GM23338 (cell line): ENCODE measurements at regions not wholly inside any gene's neighbourhood (a gene's known extent, or its start where the extent isn't known, plus 50 kb on each side); places are given as distances from the start of the nearest gene placed in this dataset.
A peak's percentile ranks its signal among the peaks of the same experiment; 100 is the strongest.

Experiments
- ATAC-seq: fragments of 200-7000 bp; cut with Tn5 transposase; 3 replicates; pipeline ENCODE4 v1.9.1; 2020
- DNase-seq: peaks from one replicate; pipeline ENCODE4 v3.0.0-alpha.2; 2015; ENCODE audit warnings: low spot score
- H2AFZ ChIP-seq: fragments of 200-600 bp; sonication (generic); 2 replicates; pipeline ENCODE4 v1.8.0; 2016; ENCODE audit warnings: antibody characterized with exemption, mild to moderate bottlenecking, moderate library complexity
- H3F3A ChIP-seq: fragments of 200-600 bp; sonication (generic); replicated peaks from 2 replicates; pipeline ENCODE4 v1.8.0; 2017; ENCODE audit warnings: antibody characterized with exemption, mixed run types, low read depth
- H3K27ac ChIP-seq: fragments of 200-600 bp; sonication (generic); 2 replicates; pipeline ENCODE4 v1.6.1; 2016; ENCODE audit warnings: low read depth
- H3K27me3 ChIP-seq: fragments of 200-600 bp; sonication (generic); 2 replicates; pipeline ENCODE4 v1.8.0; 2016; ENCODE audit warnings: mild to moderate bottlenecking, mixed run types, moderate library complexity; ENCODE audit not compliant: insufficient read depth
- H3K36me3 ChIP-seq: fragments of 200-600 bp; sonication (generic); 2 replicates; pipeline ENCODE4 v1.8.0; 2016; ENCODE audit warnings: mild to moderate bottlenecking; ENCODE audit not compliant: insufficient read depth
- H3K4me1 ChIP-seq: fragments of 200-600 bp; sonication (generic); 2 replicates; pipeline ENCODE4 v1.8.0; 2016; ENCODE audit warnings: mild to moderate bottlenecking, moderate library complexity; ENCODE audit not compliant: insufficient read depth
- H3K4me2 ChIP-seq: fragments of 200-600 bp; sonication (generic); 2 replicates; pipeline ENCODE4 v1.7.1; 2017; ENCODE audit warnings: mixed run types
- H3K4me3 ChIP-seq: fragments of 200-600 bp; sonication (generic); 2 replicates; pipeline ENCODE4 v1.6.1; 2016; ENCODE audit warnings: mixed run types
- H3K79me2 ChIP-seq: fragments of 200-600 bp; sonication (generic); replicated peaks from 2 replicates; pipeline ENCODE4 v1.8.0; 2017; ENCODE audit warnings: mild to moderate bottlenecking; ENCODE audit not compliant: insufficient read depth
- H3K9me2 ChIP-seq: fragments of 200-600 bp; sonication (generic); 2 replicates; pipeline ENCODE4 v1.8.0; 2017; ENCODE audit not compliant: insufficient read depth
- H4K20me1 ChIP-seq: fragments of 200-600 bp; sonication (generic); replicated peaks from 2 replicates; pipeline ENCODE4 v1.8.0; 2017; ENCODE audit warnings: mild to moderate bottlenecking; ENCODE audit not compliant: insufficient read depth
- H3K27ac Mint-ChIP-seq: 2 replicates; pipeline ENCODE4 v1.8.0; 2020; ENCODE audit warnings: inconsistent platforms, mild to moderate bottlenecking, moderate library complexity, mixed read lengths
- H3K27me3 Mint-ChIP-seq: 3 replicates; pipeline ENCODE4 v1.8.0; 2022; ENCODE audit warnings: low read depth, mild to moderate bottlenecking, moderate library complexity, mixed read lengths, inconsistent platforms; ENCODE audit not compliant: insufficient read depth, poor library complexity
- H3K36me3 Mint-ChIP-seq: 3 replicates; pipeline ENCODE4 v1.8.0; 2021; ENCODE audit warnings: low read depth, mild to moderate bottlenecking, inconsistent platforms, moderate library complexity, mixed read lengths
- H3K4me1 Mint-ChIP-seq: 3 replicates; pipeline ENCODE4 v1.8.0; 2020; ENCODE audit warnings: mild to moderate bottlenecking, inconsistent platforms, mixed read lengths
- H3K4me3 Mint-ChIP-seq: 3 replicates; pipeline ENCODE4 v1.8.0; 2021; ENCODE audit warnings: moderate library complexity, mild to moderate bottlenecking, inconsistent platforms, mixed read lengths
- H3K9me3 Mint-ChIP-seq: 3 replicates; pipeline ENCODE4 v1.8.0; 2020; ENCODE audit warnings: moderate library complexity, mild to moderate bottlenecking, inconsistent platforms, mixed read lengths
- CREB1 ChIP-seq: fragments of 250-450 bp; sonication (Bioruptor Pico); IDR thresholded peaks from 2 replicates; pipeline ENCODE4 v1.5.0; 2020; ENCODE audit warnings: low read depth, mild to moderate bottlenecking, moderate library complexity
- EZH2phosphoT487 ChIP-seq: fragments of 200-600 bp; sonication (generic); IDR thresholded peaks from one replicate; pipeline ENCODE4 v1.8.1; 2018; ENCODE audit warnings: antibody characterized with exemption; ENCODE audit not compliant: unreplicated experiment
- JUNB ChIP-seq: IDR thresholded peaks from one replicate; pipeline ENCODE4 v1.6.1; 2016; ENCODE audit warnings: antibody characterized with exemption; ENCODE audit not compliant: unreplicated experiment
- NANOG ChIP-seq: IDR thresholded peaks from 2 replicates; pipeline ENCODE4 v1.6.1; 2016; ENCODE audit warnings: antibody characterized with exemption, borderline replicate concordance
- STAT1 ChIP-seq: IDR thresholded peaks from one replicate; pipeline ENCODE4 v1.6.1; 2016; ENCODE audit warnings: antibody characterized with exemption; ENCODE audit not compliant: unreplicated experiment
- ZNF114 ChIP-seq: fragments of 250-450 bp; sonication (Bioruptor Pico); IDR thresholded peaks from 2 replicates; pipeline ENCODE4 v1.5.0; 2020; ENCODE audit warnings: mild to moderate bottlenecking, moderate library complexity
- ZNF331 ChIP-seq: fragments of 250-450 bp; sonication (Bioruptor Pico); IDR thresholded peaks from 2 replicates; pipeline ENCODE4 v1.5.0; 2020; ENCODE audit warnings: low read depth, mild to moderate bottlenecking, moderate library complexity
- TF ChIP-seq, protein P1 (sequence below): fragments of 250-450 bp; sonication (Bioruptor Pico); IDR thresholded peaks from 2 replicates; pipeline ENCODE4 v1.5.0; 2020; ENCODE audit warnings: mild to moderate bottlenecking, moderate library complexity
- TF ChIP-seq, protein P2 (sequence below), 2 experiments: fragments of 200-600 bp in 1 of 2; sonication (generic) in 1 of 2; conservative IDR thresholded peaks; 2 replicates each; pipeline versions ENCODE4 v1.5.1 to v1.6.1; 2016 to 2017; ENCODE audit warnings: antibody characterized with exemption in 2 of 2, low read depth in 2 of 2, mild to moderate bottlenecking in 2 of 2, moderate library complexity in 1 of 2
- TF ChIP-seq, protein P3 (sequence below): IDR thresholded peaks from one replicate; pipeline ENCODE4 v1.6.1; 2018; ENCODE audit warnings: antibody characterized with exemption; ENCODE audit not compliant: unreplicated experiment

DNA sequence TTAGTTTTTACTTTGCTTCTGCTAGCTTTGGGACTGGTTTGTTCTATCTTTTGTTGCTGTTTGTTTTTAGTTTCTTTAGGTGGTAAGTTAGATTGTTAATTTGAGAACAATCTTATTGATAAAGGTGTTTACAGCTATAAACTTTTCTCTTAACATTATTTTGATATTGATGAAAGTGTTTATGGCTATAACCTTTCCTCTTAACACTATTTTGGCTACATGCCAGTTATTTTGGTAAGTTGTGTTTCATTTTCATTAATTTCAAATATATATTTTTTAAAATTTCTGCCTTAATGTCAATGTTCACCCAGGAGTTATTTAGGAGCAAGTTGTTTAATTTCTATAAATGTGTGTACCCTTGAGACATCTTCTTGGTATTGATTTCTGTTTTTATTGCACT is 229.6 kb upstream of the SYT4 start (continued):
- TF ChIP-seq, protein P1, sequence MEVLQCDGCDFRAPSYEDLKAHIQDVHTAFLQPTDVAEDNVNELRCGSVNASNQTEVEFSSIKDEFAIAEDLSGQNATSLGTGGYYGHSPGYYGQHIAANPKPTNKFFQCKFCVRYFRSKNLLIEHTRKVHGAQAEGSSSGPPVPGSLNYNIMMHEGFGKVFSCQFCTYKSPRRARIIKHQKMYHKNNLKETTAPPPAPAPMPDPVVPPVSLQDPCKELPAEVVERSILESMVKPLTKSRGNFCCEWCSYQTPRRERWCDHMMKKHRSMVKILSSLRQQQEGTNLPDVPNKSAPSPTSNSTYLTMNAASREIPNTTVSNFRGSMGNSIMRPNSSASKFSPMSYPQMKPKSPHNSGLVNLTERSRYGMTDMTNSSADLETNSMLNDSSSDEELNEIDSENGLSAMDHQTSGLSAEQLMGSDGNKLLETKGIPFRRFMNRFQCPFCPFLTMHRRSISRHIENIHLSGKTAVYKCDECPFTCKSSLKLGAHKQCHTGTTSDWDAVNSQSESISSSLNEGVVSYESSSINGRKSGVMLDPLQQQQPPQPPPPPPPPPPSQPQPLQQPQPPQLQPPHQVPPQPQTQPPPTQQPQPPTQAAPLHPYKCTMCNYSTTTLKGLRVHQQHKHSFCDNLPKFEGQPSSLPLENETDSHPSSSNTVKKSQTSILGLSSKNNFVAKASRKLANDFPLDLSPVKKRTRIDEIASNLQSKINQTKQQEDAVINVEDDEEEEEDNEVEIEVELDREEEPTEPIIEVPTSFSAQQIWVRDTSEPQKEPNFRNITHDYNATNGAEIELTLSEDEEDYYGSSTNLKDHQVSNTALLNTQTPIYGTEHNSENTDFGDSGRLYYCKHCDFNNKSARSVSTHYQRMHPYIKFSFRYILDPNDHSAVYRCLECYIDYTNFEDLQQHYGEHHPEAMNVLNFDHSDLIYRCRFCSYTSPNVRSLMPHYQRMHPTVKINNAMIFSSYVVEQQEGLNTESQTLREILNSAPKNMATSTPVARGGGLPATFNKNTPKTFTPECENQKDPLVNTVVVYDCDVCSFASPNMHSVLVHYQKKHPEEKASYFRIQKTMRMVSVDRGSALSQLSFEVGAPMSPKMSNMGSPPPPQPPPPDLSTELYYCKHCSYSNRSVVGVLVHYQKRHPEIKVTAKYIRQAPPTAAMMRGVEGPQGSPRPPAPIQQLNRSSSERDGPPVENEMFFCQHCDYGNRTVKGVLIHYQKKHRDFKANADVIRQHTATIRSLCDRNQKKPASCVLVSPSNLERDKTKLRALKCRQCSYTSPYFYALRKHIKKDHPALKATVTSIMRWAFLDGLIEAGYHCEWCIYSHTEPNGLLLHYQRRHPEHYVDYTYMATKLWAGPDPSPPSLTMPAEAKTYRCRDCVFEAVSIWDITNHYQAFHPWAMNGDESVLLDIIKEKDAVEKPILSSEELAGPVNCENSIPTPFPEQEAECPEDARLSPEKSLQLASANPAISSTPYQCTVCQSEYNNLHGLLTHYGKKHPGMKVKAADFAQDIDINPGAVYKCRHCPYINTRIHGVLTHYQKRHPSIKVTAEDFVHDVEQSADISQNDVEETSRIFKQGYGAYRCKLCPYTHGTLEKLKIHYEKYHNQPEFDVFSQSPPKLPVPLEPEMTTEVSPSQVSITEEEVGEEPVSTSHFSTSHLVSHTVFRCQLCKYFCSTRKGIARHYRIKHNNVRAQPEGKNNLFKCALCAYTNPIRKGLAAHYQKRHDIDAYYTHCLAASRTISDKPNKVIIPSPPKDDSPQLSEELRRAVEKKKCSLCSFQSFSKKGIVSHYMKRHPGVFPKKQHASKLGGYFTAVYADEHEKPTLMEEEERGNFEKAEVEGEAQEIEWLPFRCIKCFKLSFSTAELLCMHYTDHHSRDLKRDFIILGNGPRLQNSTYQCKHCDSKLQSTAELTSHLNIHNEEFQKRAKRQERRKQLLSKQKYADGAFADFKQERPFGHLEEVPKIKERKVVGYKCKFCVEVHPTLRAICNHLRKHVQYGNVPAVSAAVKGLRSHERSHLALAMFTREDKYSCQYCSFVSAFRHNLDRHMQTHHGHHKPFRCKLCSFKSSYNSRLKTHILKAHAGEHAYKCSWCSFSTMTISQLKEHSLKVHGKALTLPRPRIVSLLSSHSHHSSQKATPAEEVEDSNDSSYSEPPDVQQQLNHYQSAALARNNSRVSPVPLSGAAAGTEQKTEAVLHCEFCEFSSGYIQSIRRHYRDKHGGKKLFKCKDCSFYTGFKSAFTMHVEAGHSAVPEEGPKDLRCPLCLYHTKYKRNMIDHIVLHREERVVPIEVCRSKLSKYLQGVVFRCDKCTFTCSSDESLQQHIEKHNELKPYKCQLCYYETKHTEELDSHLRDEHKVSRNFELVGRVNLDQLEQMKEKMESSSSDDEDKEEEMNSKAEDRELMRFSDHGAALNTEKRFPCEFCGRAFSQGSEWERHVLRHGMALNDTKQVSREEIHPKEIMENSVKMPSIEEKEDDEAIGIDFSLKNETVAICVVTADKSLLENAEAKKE: no peak
- TF ChIP-seq ZNF331 (no peak), JUNB (no peak), ZNF114 (CRISPR knock-in tag) (no peak), STAT1 (no peak)
- TF ChIP-seq, protein P2, sequence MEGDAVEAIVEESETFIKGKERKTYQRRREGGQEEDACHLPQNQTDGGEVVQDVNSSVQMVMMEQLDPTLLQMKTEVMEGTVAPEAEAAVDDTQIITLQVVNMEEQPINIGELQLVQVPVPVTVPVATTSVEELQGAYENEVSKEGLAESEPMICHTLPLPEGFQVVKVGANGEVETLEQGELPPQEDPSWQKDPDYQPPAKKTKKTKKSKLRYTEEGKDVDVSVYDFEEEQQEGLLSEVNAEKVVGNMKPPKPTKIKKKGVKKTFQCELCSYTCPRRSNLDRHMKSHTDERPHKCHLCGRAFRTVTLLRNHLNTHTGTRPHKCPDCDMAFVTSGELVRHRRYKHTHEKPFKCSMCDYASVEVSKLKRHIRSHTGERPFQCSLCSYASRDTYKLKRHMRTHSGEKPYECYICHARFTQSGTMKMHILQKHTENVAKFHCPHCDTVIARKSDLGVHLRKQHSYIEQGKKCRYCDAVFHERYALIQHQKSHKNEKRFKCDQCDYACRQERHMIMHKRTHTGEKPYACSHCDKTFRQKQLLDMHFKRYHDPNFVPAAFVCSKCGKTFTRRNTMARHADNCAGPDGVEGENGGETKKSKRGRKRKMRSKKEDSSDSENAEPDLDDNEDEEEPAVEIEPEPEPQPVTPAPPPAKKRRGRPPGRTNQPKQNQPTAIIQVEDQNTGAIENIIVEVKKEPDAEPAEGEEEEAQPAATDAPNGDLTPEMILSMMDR (conservative IDR thresholded peaks at IDR 0.05; ENCODE audit: low read depth in 2 of 2): no peak

DNA sequence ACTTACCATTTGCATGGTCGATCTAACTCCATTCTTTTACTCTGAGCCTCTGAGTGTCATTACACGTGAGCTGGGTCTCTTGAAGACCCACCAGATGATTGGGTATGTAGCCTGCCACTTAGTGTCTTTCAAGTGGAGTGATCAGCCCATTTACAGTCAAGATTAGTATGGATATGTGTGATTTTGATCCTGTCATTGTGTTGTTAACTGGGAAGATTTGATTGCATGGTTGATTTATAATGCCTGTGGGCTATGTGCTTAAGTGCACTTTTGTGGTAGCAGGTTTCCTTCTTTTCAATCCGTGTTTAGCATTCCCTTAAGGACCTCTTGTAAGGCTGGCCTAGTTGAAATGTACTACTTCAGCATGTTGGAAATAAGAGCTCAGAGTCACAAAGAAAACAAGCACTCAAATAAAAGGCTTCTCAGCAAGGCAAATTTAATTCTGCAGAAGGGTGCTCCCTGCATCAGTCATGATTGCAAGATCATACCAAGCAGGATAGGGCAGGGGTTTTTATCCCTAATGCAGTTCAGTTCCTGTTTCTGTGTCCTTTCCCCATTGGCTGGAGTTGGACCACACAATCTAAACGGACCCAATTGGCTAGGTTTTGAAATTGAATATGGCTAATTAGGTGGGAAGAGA is 230.7 kb upstream of the SYT4 start:
- Histone ChIP-seq H3K27me3 (no peaks in the 10 kb centered on the region), H3K4me1 (no peaks in the 10 kb centered on the region), H3K4me3 (no peak overlapping the region), H2AFZ (no peak overlapping the region), H3F3A (no peaks in the 10 kb centered on the region), H3K36me3 (no peaks in the 10 kb centered on the region; the same call in 1 of the 2 replicates), H3K27ac (no peak overlapping the region), H3K79me2 (no peaks in the 10 kb centered on the region), H3K4me2 (no peak overlapping the region), H3K9me2 (0 out of 2 replicates have a peak, but pooled peaks cover 9% of the 10 kb centered on the region), H4K20me1 (no peaks in the 10 kb centered on the region)
- H3K27ac Mint-ChIP-seq: no peak overlapping the region
- H3K27me3 Mint-ChIP-seq: no peaks in the 10 kb centered on the region
- no peaks in the 10 kb centered on the region for H3K4me1 Mint-ChIP-seq
- peaks cover 76% of the 10 kb centered on the region for H3K9me3 Mint-ChIP-seq
- H3K4me3 Mint-ChIP-seq: no peak overlapping the region
- peaks cover 40% of the 10 kb centered on the region for H3K36me3 Mint-ChIP-seq
- peak; percentile 24 for DNase-seq
- ATAC-seq: no peak
- TF ChIP-seq CREB1 (CRISPR knock-in tag): no peak
- TF ChIP-seq EZH2phosphoT487: no peak
- TF ChIP-seq NANOG: no peak
- TF ChIP-seq, protein P3, sequence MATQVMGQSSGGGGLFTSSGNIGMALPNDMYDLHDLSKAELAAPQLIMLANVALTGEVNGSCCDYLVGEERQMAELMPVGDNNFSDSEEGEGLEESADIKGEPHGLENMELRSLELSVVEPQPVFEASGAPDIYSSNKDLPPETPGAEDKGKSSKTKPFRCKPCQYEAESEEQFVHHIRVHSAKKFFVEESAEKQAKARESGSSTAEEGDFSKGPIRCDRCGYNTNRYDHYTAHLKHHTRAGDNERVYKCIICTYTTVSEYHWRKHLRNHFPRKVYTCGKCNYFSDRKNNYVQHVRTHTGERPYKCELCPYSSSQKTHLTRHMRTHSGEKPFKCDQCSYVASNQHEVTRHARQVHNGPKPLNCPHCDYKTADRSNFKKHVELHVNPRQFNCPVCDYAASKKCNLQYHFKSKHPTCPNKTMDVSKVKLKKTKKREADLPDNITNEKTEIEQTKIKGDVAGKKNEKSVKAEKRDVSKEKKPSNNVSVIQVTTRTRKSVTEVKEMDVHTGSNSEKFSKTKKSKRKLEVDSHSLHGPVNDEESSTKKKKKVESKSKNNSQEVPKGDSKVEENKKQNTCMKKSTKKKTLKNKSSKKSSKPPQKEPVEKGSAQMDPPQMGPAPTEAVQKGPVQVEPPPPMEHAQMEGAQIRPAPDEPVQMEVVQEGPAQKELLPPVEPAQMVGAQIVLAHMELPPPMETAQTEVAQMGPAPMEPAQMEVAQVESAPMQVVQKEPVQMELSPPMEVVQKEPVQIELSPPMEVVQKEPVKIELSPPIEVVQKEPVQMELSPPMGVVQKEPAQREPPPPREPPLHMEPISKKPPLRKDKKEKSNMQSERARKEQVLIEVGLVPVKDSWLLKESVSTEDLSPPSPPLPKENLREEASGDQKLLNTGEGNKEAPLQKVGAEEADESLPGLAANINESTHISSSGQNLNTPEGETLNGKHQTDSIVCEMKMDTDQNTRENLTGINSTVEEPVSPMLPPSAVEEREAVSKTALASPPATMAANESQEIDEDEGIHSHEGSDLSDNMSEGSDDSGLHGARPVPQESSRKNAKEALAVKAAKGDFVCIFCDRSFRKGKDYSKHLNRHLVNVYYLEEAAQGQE: no peak
